ENCODE measurements at regions not wholly inside any gene's neighbourhood (a gene's known extent, or its start where the extent isn't known, plus 50 kb on each side); places are given as distances from the start of the nearest gene placed in this dataset.

DNA sequence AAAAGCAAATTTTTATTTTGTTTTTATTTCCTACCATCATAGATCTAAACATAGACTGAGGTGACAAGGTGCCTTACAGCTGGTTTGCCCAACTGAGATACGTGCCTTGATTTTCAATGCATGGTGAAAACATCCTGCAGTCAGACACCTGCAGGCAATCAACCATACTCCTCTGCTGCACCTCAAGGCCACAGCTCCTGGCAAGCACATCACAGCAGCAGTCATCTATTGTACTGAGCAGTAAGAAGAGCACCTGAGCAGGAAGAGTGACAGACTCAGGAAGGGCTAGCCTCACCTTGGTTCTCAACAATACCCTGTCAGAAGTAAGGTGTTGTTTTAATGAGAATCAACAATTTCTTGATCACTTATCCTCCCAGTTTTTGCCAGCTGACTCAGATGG, 1206.8 kb upstream of the NRXN1 start:
- DNase-seq = no peak

DNA sequence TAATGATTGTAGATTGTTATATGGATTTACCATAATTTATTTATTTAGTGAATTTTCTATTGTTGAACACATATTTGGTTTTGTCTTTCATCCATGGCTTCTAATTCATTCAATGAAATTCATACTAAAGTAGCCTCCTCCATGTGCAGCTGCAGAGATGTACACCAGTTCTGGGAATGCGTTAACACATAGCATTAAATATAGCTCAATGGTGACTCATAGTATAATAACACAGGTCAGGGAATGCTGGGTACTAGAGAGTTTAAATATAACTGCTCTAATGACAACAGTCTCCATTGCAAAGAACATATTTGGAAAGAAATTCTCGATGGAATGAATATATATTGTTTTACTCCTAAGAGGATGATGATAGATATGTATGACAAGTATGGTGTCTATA, 1190.2 kb upstream of the NRXN1 start:
- DNase-seq = no peak

DNA sequence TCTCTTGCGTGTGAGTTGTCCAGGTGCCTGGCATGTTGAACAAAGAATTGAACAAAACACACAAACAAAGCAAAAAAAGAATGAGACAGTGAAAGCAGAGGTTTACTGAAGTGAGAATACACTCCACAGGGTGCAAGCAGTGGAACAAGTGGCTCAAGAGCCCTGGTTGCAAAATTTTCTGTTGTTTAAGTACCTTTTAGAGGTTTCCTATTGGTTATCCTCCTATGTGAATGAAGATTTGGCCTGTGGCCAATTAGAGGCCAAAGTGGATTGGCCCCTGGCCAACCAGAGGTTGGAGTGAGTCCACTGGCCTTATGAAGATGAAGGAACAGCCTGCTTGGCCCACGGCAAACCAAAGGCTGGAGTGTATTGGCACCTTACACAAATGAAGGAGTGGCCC, 1188.5 kb upstream of the NRXN1 start:
- DNase-seq = no peak

DNA sequence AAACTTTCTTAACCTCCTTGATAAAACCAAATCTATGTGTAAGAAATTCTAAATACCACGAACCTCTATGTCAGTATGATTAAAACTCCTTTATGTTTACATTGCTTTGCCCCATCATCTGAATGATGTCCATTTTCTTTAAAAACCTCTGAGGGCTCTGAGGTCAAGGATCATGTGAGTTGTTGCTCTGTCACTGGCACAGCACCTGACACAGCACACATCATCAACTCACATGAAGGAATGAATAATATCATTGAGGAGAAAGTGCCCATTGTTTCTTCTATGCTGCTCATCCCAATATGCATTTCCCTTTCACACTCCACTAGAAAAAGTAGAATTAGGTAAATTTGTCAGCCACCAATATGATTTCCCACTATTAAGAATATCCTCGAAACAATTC, 1178.7 kb upstream of the NRXN1 start:
- DNase-seq = no peak

DNA sequence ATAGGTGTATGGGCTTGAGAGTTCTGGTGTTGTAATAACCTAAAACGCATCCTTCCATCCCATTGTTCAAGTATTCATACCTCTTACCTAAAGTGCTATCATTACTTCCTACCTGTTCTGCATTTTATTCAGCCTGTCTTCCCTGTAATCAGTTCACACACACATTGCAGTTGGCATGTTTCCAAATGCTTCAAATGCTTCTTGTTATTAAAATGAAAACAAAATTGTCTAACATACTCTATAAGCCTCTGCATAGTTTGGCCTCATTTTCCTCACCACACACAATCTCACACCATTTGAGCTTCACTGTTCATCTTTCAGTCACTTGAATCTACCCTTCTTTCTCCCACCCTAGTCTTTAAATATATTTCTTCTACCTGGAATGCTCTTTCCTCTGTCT, 1178.2 kb upstream of the NRXN1 start:
- DNase-seq = no peak

DNA sequence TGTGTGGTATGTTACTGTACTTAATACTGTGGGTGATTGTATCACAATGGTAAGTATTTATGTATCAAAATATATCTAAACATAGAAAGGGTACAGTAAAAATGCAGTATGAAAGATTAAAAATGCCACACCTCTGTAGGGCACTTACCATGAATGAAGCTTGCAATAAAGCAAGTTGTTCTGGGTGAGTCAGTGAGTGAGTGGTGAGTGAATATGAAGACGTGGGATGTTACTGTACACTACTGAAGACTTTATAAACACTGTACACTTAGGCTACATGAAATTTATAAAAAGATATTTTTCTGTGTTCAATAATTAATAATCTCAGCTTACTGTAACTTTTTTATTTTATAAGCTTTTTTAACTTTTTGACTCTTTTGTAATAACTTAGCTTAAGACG, 1162.4 kb upstream of the NRXN1 start:
- DNase-seq = no peak

DNA sequence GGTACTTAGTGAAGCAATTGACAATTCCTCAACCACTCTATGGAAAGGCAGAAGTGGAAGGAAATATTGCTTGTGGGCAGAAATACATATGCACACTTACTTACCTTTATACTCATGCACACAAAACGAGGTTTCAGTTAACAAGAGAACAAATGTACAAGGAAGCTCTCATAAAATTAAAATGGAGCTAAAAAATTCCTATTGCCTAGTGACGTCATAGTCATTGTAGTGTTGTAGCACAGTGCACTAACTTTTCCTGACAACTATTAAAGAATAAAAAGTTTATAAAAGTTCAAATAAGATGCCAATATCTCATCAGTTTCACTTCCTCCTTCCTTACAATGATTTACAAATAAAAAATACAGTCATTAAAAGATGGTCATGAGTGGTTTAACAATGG, 1161.9 kb upstream of the NRXN1 start:
- no peak for DNase-seq

DNA sequence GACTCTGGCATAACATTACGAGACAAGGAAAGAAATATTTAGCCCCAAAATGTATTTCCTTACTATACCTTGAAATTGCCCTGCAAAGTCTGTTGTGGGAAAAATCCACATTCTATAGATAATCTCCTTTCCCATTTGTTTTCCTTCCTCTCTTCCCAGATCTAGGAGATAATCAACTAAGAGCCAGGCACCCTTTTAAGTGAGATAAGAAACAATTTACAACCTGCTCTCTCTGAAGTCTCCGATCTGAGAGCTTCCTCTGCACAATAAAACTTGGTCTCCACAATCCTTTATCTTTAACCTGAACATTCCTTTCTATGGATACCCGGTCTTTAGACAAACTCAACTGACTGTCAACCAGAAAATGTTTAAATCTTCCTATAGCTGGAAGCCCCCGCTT, 1160.7 kb upstream of the NRXN1 start:
- DNase-seq = no peak

DNA sequence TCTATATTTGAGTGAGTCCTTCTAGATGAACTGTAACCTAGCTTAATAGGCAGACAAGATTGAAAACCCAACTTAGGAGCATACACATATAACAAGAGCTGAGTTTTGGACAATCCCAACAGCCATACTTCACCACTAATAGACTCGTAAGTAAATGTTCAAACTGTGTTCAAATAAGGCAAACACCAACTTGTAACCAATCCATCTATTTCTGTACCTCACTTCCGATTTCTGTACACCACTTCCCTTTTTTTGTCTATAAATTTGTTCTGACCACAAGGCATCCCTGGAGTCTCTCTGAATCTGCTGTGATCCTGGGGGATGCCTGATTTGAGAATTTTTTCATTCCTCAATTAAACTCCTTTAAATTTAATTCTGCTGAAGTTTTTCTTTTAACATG, 1149.1 kb upstream of the NRXN1 start:
- DNase-seq = no peak

DNA sequence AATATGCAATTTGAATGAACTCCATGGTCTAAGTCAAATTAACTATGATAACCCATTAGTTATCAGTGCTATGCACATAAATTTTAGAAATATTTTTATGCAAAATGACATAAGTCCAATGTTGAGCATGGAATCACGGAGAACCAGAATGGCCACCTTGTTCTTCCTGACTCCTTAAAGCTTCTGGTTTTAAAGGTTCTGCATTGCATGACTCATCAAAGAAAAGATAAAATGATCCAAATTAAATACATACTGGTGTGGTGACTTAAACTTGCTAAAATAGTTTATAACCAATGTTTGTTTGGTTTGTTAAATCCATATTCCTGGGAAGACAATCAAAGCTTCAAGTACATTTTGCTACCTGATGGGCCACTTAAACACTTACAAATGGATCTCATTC, 1146.9 kb upstream of the NRXN1 start:
- DNase-seq = no peak

DNA sequence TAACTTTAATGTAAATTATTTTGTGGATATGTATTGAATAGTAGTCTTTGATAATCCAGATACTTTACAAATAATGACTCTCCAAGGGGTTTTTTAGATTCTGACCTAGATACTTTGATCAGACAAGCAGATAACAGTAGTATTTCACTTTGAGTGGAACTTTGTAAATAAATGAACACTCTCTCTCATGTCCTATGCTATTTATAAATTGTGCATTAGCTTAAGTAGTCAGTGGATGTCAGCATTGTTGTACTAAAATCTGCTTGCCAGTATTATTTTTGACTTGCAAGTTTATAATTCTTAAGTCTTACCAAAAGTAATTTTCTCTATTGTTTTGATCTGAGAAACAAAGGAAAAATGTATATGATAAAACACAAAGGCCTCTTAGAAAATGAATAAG, 1113.1 kb upstream of the NRXN1 start:
- DNase-seq = no peak

DNA sequence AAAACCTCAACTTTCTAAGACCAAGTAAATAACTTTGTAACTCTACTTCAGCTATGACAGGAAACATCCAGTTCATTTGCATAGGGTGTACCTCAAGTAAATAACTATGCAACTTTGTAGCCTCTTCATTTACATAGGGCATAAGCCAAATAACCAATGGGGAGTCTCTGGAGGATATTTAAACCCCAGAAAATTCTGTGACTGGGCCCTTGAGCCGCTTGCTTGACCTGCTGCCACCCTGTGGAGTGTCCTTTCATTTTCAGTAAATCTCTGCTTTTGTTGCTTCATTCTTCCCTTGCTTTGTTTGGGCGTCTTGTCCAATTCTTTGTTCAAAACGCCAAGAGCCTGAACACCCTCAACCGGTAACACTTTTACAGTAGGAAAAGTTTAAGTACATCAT, 1112.7 kb upstream of the NRXN1 start:
- DNase-seq = no peak

DNA sequence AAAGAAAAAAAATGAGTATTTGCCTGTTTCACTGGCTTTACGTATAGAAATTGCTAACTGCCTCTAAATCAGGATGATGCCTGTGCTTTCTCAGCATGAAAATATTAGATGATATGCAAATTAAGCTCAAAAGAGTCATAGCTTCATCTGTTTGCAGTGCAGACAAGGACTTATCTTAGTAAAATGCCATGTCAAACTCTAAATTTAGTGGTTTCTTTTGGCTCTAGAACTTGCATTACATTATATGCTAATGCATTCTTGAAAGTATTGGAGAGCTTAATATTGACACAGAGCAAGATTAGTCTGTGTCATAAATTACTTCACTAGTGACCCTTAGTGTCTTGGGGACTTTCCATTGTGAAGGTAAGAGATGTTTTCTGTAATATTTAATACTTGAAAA, 1109.1 kb upstream of the NRXN1 start:
- no peak for DNase-seq

DNA sequence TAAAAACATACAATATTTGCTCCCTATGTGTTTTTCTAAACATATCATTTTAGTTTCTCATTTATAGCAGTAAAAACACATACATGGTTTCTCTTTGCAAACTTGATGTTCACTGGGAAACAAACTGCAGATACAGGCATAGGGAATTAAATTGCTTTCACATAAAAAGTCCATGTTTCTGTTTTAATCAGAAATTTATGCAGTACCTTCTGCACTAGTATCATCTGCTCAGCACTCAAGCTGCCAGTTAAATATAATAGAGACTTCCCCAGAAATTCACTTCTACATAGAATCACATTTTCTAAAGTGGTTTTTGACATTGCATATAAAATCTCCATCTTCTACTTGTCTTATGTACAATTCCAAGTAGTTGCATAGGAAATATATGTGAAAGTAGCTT, 1107.3 kb upstream of the NRXN1 start:
- no peak for DNase-seq

DNA sequence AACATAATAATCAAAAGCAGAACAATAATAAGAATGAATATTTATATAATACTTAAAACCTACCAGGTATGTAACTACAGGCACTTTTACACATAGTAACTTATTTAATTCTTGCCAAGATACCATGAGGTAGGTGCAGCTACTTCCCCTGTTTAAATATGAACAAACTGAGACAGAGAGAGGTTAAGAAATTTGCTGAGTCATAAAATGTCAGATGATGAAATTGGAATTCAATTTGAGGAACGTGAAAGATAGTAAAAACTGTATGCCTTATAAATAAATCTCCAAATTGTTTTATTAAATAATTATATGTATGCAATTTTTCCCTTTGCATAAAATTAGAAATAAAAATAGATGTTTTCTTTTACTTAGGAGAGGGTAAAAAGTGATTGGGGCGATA, 1103.3 kb upstream of the NRXN1 start:
- DNase-seq = no peak

DNA sequence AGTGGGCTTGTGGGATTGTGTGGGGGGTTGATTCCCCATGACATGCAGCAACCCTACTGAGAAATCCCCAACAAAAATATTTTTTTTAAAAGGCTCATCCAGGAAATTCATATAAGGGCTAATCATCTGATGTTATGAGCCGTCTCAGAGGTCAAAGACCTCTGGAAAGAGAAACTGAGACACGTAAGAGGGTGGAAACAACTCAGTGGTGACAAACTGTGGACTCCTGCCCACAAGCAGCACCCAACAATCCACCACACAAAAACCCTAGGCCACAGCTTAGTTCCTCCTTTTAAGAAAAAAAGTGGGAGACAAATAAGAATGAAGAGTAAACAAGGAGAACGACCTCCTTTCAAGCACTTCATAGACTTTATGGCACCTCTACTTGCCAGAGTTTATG, 1096.1 kb upstream of the NRXN1 start:
- DNase-seq = no peak

DNA sequence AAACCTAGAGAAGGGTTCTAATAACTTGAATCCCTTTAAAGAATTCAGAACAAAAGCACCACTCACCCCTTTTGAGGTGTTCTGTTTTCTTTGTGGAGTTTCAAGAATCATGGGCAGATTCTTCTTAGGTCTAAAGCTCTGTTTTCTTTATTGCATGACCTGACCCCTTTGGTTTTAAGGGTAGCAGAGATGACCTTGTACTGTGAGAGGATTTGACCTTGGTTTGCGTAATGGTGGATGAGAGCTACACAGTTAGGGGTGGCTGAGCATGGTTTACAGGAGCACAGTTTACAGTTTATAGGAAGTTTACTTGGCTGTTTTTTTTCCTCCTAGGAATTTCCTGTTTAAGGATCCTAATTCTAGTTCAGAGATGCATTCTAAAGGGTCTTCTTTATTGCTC, 1095.6 kb upstream of the NRXN1 start:
- no peak for DNase-seq

DNA sequence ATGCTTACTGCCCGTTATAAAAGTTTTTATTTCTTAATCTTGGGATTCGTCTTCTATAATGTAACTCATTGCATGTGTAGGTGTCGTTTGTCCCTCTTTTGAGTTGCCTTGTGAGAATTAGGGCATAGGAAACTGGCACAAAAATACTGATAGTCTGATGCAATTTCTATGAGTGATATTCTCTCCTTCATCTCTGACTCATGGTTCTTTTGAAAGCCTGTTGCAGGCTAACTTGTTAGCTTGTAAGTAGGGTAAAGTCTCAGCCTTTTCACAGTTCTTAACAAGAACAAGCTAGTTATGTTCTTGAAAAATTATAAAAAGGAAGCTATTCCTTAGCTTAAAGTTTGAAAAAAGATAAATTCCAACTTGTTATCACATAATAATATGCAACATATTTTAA, 1085.4 kb upstream of the NRXN1 start:
- DNase-seq = no peak

DNA sequence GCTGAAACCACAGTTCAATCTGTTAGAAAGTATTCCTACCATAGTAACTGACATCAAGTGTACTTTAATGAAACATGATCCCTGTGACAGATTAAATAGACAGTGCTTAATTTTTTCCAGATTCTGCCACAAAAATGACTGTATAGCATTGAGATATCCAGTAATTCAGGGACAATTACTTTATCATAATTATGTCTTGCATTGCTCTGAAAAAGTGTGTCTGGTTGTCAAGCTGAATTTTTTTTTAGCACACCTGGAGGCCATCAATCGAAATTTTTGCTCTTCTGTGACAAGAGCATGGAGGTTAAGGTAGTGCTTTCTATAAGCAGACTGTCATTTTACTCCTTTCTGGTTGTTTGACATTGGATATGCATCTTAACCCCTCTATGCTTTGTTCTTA, 1083.8 kb upstream of the NRXN1 start:
- DNase-seq = no peak

DNA sequence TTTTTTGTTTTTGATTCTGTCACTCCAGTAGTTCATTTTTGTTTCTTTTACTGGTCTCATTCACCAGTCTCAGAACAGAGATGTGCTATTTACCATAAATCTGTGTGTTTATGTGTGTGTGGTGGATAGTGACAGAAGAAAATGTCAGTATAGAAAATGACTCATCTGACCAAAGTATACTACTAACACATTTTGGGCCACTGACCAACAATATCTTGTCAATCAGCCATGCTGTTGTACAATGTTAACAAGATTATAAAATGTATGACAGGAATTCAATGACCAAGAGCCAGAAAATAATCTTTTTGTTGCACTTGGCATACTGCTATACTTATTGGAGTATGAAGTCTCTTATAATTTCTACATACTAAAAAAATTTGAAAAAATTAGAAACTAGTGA, 1081.4 kb upstream of the NRXN1 start:
- DNase-seq = no peak

DNA sequence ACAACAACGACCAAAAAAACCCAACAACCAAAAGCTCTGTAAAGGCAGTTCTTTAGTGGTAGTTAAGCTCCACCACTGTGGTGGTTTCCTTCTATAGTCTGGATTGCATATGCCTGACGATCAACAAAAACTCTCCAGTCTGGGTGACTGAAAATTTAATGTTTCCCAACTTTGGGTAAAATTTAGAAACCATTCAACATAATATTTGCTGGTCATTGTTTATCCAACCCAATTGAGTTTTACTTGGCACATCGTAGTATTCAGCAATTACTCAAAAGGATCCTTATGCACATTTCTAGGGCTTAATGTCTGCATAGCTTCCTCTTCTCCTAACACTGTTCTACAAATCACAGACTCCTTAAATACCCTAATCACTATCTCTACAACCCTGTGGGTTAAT, 1080.2 kb upstream of the NRXN1 start:
- DNase-seq = no peak

DNA sequence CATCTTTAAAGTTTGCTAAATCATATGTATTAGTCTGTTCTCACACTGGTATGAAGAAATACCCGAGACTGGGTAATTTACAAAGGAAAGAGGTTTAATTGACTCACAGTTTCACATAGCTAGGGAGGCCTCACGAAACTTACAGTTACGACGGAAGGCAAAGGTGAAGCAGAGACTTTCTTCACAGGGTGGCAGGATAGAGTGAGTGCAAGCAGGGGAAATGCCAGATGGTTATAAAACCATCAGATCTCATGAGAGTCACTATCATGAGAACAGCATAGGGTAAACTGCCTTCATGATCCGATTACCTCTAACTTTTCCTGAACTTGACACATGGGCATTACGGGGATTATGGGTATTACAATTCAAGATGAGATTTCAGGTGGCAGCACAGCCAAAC, 1075.2 kb upstream of the NRXN1 start:
- no peak for DNase-seq

DNA sequence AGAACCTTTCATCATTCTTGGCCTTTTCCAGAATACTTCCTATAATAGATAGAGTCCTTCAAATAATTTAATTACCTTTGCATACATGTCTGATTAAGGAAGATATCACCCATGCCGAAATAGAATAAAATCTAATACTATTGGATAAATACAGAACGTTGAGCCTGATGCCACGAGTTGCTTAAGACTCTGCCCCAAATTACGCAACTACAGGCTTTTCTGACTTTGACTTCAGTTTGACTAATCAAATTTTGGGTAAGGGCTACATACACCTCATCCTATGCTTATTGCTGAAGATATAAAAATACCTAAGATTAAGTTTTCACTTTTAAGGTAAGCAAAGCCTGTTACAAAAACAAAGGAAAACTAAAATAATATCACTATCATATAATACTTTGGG, 1065.1 kb upstream of the NRXN1 start:
- DNase-seq = no peak

DNA sequence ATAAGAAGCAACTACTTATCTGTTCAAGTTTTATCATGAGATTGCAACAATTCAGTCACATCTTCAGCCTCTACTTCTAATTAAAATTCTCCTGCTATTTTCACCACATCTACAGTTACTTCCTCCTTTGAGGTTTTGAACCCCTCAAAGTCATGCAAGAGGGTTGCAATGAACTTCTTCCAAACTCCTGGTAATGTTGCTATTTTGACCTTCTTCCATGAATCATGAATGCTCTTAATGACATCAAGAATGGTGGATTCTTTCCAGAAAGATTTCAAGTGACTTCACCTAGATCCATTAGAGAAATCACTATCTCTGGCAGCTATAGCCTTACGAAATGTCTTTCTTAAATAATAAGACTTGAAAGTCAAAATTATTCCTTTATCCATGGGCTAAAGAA, 1052.8 kb upstream of the NRXN1 start:
- DNase-seq = no peak

DNA sequence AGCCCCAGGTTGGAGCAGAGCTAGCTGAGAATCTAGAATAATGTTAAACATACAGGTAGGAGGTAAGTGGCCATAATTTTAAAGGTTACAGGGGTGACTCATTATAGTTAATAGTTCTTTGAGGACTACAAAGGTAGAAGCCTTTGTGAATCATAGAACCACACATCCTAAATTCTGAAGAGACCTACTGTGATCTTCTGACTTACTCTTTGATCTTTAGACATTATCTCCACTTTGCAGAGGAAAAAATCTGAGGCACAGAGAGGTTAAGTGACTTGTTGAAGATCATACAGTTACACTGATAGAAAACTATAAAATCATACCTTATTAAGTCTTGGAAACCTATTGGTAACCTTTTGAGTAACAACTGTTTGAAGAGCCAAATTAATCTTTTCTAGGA, 1051.3 kb upstream of the NRXN1 start:
- DNase-seq = no peak

DNA sequence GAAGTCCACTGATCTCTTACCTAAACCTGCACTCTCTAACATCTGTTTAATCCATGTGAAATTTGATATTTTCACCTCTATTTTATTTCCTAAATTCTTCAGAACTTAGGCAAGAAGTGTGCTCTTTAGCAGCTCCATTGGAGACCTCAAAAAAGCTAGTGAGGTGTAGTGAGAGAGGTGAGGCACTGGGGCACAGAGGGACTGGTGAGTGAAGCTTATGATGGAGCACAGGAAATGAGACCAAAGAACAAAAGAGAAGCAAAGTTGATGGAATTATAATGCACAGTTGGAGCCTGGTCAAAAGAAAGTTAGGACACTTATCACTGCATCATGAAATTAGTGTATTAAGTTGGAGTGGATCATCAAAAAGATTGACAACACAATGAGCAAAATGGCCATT, 1050.7 kb upstream of the NRXN1 start:
- DNase-seq = no peak

DNA sequence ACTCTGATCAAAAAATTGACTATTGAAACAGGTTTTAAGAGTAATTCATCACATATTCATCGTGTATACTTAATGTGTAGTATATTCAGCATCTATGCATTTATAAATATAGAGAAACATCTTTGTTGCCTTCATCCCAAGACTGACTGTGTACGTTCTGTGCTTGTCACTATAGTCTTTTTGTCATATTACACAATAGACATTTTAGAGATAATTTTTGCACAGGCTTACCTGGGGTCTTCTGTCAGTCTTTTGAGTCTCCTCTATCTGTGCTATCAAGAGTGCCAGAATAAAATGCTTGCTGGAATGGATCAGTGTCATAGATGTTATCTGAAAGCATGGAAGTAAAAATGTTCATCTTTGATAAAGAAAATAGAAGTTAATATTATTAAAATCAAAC, 1047.7 kb upstream of the NRXN1 start:
- no peak for DNase-seq
